ENCODE measurements at regions not wholly inside any gene's neighbourhood (a gene's known extent, or its start where the extent isn't known, plus 50 kb on each side); places are given as distances from the start of the nearest gene placed in this dataset.

DNA sequence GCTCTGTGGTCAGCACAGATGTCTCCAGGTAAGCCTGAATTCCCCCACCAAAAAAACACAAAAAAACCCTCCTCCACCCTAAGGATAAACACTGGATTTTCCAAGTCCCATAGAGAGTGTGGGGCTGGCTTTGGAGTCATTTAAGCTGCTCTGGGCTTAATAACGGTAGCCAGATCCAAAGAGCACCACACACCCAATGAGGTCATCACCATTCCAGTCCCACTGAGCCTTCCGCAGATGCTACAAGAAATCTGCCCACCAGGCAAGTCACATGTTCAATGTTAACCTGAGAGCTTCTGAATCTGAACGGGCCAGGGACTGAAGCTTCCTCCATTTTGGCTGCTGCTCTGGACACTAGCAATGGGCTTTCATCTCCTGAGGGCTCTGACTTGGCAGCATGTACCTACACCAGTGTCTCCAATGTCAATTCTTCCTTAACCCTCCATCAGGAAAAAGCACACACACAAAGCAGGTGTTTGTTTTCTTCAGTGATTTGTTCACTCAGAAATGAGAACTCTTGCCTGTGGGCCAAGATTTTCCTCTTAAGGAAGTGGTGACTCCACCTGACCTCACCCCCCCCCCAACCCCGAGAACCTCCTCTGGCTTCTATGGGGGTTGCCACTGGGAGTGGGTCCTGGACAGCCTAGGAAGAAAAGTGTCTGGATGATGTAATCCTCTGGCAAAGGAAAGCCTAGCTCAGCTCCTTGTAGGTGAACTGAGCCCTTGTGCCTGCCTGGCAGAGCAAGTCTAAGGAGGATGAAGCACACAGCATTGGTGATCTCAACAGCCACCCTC, 220.1 kb downstream of the FOXL1 start:
- DNase-seq, result no peak

DNA sequence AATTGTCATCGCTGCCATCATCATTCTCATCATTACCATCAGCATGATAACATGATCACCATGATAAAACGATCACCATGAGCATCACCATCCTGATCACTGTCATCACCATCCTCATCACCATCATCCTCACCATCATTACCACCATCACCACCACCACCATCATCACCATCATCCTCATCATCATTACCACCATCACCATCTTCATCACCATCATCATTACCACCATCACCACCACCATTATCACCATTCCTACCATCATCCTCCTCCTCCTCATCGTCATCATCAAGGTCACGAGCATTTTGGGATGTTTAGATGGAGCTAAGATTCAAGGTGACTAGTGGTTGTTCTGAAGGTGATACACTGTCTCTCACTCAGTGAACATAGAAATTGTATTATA, 221.0 kb downstream of the FOXL1 start:
- DNase-seq, result no peak

DNA sequence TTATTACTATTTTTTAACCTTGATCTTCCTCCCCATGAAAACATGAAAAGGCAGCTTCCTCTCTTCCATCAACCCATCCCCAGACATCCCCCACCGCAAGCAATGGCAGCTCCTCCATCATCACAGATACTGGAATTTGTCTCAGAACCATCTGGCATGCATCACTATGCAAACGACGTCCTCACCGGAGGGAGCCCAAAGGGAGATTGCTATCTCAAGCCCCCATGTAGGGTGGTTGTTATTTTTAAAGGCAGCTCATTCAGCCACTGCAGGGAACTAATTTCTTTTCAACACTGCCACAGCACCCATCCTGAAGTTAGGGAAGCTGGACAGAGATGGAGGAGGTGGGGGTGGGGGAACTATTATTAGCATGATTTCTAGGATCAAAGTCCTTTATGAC, 222.5 kb downstream of the FOXL1 start:
- no peak for DNase-seq

DNA sequence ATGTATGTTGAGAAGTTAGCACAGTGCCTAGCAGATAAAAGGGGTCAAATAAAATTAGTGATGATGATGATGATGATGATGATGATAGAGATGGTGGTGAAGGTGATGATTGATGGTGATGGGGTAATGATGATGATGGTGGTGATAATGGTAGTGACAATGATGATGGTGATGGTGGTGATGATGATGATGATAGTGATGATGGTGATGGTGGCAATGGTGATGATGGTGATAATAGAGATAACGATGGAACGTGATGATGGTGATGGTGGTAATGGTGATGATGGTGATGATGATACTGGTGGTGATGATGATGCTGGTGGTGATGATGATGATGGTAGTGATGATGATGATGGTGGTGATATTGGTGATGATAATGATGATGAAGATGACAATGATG, 223.7 kb downstream of the FOXL1 start:
- DNase-seq, result no peak

DNA sequence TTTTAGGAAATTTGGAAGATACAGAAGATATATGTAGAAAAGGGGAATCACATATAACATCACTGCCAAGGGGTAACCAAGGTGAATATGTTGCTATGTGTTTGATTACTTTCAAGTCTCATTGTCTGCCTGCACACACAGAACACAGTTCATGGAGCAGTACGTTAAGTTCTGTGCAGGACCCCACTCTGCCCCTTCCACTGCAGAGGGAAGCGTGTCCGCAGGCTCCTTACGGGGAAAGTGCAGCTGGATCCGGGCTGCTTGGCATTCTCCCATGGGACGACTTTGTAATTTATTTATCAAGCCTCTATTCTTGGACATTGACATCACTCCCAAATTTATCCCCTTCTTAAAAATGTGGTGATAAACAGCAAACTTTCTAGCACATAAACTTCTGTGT, 226.8 kb downstream of the FOXL1 start:
- DNase-seq, result no peak

DNA sequence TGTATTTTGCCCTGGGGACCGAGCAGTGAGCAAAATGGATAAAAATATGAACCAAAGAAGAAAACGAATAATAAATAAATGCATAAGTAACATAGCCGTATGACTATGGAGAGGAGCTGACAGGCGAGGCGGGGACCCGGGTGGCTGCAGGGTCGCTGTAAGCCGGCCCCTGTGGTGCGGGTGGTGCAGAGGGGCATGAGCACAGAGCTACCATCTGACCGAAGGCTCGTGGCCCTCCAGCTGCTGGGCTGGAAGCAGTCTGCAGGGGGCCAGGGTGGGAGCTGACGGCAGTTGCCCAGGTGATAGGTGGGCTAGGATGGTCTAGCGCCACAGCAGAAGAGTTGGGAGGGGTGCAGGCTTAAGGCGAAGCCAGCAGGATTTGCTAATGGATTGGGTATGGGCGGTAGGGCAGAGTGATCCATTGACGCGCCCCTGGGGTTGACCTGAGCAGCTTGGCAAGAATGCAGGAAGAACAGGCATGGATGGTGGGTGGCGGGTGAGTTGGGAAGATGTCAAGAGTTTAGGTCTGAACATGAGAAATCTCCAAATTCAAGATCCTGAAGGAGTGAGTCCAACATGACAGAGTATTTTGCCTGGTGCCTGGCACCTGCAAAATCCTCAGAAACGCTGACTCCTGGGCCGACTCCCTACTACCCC, 228.0 kb downstream of the FOXL1 start:
- no peak for DNase-seq

DNA sequence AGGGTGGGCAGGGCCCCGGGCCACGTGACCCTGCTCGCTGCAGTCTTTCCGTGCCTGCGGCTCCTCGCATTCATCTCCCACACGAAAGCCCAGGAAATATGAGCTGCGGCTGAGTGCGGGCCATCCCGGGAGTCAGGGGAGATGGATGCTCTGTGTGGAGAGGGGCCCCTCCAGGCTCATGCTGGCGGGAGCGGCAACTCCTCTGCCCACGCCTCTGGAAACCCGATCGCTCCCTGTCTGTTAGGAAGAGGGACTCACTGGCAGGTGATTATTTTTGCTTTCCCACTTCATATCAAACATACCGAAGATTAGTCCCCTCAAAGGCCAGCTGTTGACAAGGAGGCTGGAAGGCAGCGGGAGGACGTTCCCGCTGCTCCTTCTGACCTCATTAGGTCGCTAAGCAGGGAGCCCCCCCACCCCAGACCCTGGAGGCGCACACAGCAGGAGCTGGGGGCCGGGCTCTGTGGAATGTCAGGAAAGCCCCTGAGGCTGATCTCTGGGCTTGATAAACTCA, 228.5 kb downstream of the FOXL1 start:
- DNase-seq, result no peak

DNA sequence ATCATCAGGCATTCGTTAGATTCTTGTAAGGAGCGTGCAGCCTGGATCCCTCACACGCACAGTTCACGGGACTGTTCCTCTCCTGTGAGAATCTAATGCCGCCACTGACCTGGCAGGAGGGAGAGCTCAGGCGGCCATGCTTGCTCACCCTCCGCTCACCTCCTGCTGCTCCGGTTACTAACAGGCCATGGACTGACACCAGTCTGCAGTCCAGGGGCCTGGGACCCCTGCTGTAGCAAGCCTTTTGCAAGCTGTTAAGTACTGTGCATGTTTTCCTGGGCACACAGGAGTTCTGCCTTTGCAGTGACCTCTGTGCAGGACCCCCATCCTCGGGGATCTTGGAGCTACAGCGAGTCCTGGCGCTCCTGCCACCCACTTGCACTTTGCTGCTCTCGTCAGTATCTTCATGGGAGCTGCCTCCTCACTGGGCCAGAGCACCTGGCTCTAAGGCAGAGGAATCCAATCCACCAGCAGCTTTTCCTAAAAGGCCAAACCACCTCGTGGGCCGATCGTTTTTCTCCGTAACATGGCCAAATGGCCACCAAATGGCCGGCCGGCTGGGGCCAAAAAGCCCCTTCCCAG, 230.6 kb downstream of the FOXL1 start:
- no peak for DNase-seq

DNA sequence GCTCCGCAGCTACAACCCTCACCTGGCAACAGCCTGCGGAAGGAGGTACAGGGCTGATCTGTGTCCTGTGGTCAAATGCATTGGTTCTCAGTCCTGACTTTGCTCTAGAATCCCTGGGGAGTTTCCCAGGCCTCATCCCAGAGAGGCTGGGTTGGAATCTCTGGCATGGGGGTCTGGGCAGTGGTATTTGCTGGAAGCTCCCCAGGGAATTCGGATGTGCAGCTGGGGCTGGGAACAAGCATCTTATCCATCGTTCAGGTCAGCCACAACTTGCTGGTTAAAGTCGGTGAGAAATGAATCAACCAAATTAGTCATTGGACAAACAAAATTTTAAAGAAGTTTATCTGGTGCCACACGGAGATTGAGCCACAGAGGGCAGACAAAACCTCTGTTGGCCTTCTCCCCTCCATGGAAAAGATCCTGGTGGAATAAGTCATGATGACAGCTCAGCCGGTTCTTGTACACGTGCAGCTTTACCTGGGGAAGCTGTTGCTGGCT, 231.2 kb downstream of the FOXL1 start:
- no peak for DNase-seq

DNA sequence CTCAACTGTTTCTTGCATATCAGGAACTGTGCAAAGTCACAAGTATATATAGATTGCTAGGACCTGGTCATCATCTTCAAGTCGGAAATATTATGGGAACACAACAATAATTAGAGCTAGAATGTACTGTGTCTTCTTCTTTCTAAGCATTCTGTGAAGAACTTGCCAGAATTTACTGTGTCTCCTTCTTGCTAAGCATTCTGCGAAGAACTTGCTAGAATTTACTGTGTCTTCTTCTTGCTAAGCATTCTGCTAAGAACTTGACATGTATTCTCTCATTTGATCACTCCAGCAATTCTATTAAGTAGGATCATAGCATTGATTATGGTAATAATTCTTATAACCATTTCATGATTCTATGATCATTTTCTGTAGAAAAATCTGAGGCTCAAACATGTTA, 231.7 kb downstream of the FOXL1 start:
- no peak for DNase-seq

DNA sequence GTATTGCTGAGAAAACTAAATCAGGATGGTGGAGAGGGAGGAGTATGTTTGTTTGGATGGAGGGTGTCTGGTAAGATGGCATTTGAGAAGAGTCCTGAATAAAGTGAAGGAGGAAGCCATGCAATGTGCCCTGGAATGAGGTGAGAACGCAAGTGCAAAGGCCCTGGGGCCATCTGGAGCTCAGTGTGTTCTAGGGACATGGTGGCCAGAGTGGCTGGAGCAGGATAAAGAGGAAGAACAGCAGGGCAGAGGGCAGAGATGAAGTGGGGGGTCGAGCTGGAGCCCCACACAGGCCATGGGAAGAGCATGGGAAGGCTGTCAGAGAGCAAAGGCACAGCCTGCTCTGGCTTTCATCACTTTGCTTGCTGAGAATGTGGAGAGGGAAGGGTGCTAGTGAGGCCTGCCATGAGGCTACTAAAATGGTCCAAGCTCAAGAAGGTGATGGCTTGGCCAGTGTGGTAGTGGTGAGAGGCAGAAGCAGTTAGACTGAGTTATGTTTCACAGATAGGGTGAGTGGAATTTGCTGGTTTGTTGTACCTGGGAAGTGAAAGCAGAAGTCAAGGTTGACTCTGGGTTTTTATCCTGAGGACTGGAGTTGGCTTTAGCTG, 234.1 kb downstream of the FOXL1 start:
- DNase-seq, result no peak

DNA sequence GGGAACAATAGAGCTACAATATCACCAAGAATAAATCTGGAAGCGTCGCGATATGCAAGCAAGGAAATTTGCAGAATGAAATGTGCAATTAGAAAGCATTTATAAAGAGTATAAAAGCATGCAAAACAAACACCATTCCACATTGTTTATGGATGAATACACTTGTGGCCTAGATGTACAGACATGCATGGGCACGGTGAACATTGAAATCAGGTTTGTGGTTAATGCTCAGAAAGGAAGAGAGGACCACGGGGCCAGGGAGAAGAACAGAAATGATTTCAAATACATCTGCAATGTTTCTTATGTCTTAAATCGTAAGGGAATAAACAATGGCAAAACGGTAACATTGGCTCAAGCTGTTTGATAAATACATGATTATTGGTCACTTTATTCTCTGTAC, 235.9 kb downstream of the FOXL1 start:
- DNase-seq, result no peak

DNA sequence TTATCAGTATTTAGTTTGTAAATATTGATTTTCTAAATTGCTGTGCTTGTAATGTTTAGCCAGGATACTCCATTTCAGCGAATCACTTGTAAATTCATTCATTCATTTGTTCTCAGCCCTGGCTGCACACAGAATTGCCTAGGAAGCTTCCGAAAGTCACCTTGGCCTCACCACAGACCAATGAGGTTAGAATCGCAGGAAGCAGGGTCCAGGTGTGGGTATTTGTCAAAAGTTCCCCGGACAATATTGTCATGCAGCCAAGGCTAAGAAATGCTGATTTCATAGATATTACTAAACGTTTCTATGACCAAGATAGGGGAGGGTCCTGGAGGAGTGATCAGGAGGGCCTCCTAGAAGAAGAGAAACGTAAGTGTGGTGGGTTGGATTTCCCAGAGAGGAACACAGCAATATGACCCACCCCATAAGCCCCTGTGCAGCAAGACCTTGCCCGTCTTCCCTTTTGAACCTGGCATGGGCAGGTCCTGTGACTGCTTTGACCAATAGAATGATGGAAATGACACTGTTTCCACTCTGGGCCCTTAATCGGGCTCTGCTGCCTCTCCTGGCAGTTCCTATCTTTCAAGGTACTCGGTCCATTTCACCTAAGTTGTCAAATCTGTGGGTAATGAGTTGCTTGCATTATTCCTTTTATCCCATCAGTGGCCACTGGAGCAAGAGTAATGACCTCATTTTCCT, 238.7 kb downstream of the FOXL1 start:
- DNase-seq, result no peak

DNA sequence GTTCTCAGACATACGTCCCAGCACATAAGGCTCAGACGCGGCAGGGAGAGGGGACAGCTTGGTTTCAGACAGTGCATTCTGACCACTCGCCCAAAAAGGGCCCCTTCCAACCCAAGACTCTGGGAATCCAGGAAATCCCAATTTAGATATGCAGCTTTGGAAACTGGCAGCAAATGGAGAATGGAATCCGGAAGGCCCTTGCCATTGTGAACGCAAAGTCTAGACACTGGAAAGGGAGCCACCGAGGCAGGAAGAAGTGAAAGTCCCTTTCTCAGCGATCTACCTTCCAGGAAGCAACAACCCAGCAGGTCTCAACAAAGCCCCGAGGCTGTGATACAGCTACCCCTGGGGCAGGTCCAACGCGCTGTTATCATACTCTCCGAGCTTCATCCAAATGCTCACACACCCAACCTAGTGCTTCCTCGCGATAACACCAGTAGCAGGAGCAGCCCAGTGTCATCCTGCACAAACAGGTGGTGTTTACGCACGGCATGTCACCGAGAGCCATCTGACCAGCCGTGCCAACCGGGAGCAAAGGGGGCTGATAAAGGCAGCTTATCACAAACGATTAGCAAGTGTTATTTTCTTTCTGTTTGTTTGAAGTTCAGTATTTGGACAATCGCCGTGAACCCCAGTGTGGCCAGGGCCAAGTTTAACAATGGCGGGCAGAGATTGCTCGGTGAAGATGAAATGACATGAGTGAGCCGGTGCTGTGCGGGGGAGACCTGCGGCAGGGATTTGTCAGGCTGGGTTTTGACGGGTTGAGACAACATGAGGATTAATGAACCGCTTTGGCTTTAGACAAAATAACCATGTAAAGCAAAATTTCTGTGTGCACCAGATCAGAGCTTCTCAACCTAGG, 240.6 kb downstream of the FOXL1 start:
- DNase-seq, result no peak

DNA sequence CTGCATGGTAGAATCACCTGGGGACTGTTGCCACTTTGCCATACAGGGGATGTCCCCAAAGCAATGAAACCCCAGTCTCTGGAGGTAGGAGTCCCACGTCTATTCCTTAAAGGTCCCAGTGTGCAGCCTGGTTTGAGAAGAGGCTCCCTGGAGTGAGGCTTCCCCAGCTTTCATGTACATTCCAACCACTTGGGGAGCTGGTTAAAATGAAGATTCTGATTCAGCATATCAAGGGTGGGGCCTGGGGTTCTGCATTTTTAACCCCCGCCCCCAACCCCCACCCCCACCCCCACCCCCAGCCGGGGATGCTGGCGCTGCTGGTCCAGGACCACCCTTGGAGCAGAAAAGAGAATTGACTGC, 241.2 kb downstream of the FOXL1 start:
- no peak for DNase-seq

DNA sequence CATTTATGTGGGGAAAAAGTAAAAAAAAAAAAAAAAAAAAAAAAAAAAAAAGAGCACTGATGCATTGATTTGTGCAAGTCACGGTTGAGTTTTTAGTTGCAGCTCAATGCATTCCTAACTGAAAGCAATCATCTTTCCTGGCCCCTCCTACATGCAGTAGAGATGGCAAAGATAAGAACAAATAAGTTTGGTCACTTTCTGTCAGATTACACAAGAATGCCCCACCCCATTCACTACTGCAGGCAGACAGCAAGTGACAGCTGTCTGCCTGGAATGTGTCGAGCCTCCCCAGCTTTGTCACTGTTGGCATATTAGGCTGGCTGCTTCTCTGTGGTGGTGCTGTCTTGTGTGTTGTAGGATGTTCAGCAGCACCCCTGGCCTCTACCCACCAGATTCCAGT, 243.5 kb downstream of the FOXL1 start:
- DNase-seq, result no peak

DNA sequence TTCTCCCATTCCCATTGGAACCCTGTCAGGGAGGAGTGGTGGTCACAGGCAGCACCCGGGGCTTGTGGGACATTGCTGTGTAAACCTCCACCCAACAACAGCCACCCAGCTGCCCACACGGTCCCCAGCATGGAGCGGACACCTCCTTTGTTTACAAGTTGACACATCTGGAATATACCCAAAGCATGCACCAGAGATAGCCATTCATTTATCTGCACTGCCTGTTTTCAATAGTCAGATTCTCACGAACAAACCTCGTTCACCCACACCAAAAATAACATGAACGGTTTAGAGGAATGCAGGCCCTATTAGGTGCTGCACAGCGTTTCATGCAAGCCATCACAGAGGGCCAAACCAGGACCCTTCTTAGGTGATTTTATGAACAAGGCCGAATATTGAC, 244.8 kb downstream of the FOXL1 start:
- no peak for DNase-seq

DNA sequence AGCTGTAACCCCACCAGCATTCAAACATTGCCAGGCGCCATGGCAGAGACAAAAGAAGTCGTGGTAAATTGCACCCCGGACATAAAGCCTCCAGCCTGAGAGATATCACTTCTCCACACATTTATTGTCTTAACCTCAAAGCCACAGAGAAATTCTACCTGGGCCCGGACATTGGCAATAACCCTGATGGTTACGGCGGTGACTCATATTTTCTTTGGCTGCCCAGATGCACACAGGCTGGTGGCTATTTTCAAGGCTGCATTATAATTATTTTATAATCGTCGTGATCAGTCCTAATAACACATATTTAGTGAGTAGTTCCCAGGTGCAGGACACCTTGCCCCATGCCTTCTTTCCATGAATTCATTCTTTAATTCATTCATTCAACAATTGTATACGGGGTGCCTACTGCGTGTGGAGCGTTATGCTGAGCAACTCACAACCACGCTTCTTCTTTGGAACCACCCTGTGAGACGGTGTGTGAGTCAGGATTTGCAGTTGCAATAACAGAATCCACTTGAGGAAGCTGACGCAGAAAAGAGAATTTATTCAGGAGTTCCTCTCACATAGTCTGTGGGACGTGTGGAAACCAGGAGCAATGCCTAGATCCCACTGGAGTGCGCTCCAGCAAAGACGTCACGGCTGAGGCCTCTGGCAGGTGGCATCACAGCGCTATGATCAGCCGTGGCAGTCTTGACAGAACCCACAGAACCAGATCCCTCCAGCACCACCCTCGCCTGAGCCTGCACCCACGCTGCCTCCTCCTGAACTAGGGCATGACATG, 245.7 kb downstream of the FOXL1 start:
- peak in 2 of 58 donors; percentile 2 to 56 for DNase-seq

DNA sequence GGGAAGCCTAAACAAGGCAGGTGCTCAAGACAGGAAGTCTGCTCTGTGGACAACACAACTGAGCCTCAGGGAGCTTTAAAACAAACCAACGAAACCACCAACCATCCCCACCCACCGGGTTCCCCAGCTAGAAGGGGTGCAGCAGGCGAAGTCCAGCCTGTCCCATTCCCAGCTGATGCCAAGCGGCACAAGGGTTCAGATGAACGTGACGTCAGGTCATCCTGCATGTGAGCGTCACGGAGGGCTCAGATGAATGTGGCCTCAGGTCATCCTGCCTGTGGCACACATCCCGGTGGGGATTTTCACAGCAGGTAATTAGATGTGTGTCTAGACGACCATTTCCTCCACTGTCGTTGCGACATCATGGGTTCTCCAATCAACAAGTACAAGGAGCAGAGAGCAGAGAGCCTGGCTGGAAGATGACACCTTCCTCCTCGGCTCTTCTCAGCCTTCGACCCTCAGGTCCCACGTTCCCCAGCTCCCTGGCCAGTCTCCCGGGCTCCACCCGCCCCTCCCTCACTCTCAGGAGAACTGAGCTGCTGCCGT, 246.5 kb downstream of the FOXL1 start:
- DNase-seq, result no peak

All from anterior cingulate cortex (tissue), 58 donors.